SK-N-SH (cell line): ENCODE measurements at regions not wholly inside any gene's neighbourhood (a gene's known extent, or its start where the extent isn't known, plus 50 kb on each side); places are given as distances from the start of the nearest gene placed in this dataset.

ENCODE experiments used
- CHD2 ChIP-seq: fragments of 150-350 bp; IDR thresholded peaks from 2 replicates; pipeline ENCODE4 v1.6.1; 2018; ENCODE audit warnings: low read length; ENCODE audit not compliant: partially characterized antibody
- CTCF ChIP-seq: fragments of 200-600 bp; sonication (generic); IDR thresholded peaks from 2 replicates; pipeline ENCODE4 v1.6.1; 2017; ENCODE audit warnings: antibody characterized with exemption, mild to moderate bottlenecking, moderate library complexity
- EZH2phosphoT487 ChIP-seq: fragments of 200-600 bp; sonication (generic); IDR thresholded peaks from 2 replicates; pipeline ENCODE4 v1.6.1; 2017; ENCODE audit warnings: low read depth, mixed run types, mild to moderate bottlenecking, antibody characterized with exemption, moderate library complexity, borderline replicate concordance
- GABPA ChIP-seq: IDR thresholded peaks from 2 replicates; pipeline ENCODE4 v1.4.0; 2012; ENCODE audit warnings: low read depth, mild to moderate bottlenecking
- IRF3 ChIP-seq: fragments of 150-350 bp; IDR thresholded peaks from 2 replicates; pipeline ENCODE4 v1.6.1; 2016; ENCODE audit warnings: mild to moderate bottlenecking, low read depth, low read length
- MAX ChIP-seq: IDR thresholded peaks from 2 replicates; pipeline ENCODE4 v1.4.0; 2012; ENCODE audit warnings: low read depth
- MXI1 ChIP-seq: IDR thresholded peaks from 2 replicates; pipeline ENCODE4 v1.6.1; 2012; ENCODE audit warnings: mild to moderate bottlenecking, low read depth, low read length, improper control_type of control experiment
- POLR2AphosphoS5 ChIP-seq: IDR thresholded peaks from 2 replicates; pipeline ENCODE4 v1.6.1; 2012; ENCODE audit warnings: low read depth, low read length
- RAD21 ChIP-seq: IDR thresholded peaks from 2 replicates; pipeline ENCODE4 v1.6.1; 2012; ENCODE audit warnings: mild to moderate bottlenecking, low read length
- REST ChIP-seq: IDR thresholded peaks from 2 replicates; pipeline ENCODE4 v1.6.1; 2012; ENCODE audit warnings: mild to moderate bottlenecking, low read depth, low read length, moderate library complexity
- RXRA ChIP-seq: IDR thresholded peaks from 2 replicates; pipeline ENCODE4 v1.4.0; 2012; ENCODE audit warnings: low read depth, mild to moderate bottlenecking, borderline replicate concordance
- TAF1 ChIP-seq: IDR thresholded peaks from 2 replicates; pipeline ENCODE4 v1.6.1; 2012; ENCODE audit warnings: low read depth, mild to moderate bottlenecking, low read length, moderate library complexity, borderline replicate concordance

- TF ChIP-seq CHD2 (no peak), MAX (no peak), RXRA (no peak), POLR2AphosphoS5 (no peak), CTCF (no peak), IRF3 (no peak), TAF1 (no peak), EZH2phosphoT487 (no peak), RAD21 (no peak), GABPA (no peak), MXI1 (no peak), REST (no peak)
Observed at GRCh38 chr10:10680496-10680895, 337.2 kb upstream of the CELF2 start.
